ENCODE measurements at regions not wholly inside any gene's neighbourhood (a gene's known extent, or its start where the extent isn't known, plus 50 kb on each side); places are given as distances from the start of the nearest gene placed in this dataset.

GRCh38 chr22:26983311-26983710 lies 325.9 kb downstream of the MIAT start:
- TF ChIP-seq EZH2 (IDR thresholded peaks at IDR 0.05; ENCODE audit: low read length) (no peak), CTCF (optimal IDR thresholded peaks at IDR 0.05 in 1 of 3, IDR thresholded peaks at IDR 0.05 in 1 of 3, conservative IDR thresholded peaks at IDR 0.05 in 1 of 3; ENCODE audit: extremely low read depth in 1 of 3, insufficient read depth in 2 of 3, low read length in 3 of 3) (no peak)

Data from keratinocyte (primary cell).